NCI-H1417 (cell line): ENCODE measurements at regions not wholly inside any gene's neighbourhood (a gene's known extent, or its start where the extent isn't known, plus 50 kb on each side); places are given as distances from the start of the nearest gene placed in this dataset.
A peak's percentile ranks its signal among the peaks of the same experiment; 100 is the strongest.

Experiments used
- DNase-seq, 3 experiments: peaks; one replicate each; lab custom pipeline; 2025; lab: John Stamatoyannopoulos, UW

- no peak for DNase-seq
These were observed 2775.0 kb downstream of the PCDH9 start for GRCh38 chr13:64455124-64455523.

DNA sequence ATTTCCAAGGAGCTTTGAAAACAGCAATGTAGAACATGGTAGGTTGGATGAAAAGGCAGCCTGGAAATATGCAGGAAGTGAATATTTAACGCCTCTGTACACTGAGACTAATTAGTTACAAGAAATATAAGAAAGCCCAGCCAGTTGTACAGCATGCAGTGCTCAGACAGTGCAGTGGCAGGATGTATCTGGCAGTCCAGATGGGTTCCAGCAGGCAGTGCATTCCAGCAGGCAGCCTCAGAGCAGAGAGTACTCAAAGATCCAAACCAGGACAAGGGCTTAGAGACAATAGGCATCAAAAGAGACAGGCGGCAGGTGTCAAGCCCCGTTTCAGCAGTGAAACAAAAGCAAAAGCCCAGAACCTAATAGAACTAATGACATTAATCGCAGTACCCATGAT, 2776.3 kb downstream of the PCDH9 start:
- DNase-seq = peak in 1 of 3 experiments; percentile 28

- no peak for DNase-seq
These were observed 2783.8 kb downstream of the PCDH9 start for GRCh38 chr13:64446372-64446771.

DNA sequence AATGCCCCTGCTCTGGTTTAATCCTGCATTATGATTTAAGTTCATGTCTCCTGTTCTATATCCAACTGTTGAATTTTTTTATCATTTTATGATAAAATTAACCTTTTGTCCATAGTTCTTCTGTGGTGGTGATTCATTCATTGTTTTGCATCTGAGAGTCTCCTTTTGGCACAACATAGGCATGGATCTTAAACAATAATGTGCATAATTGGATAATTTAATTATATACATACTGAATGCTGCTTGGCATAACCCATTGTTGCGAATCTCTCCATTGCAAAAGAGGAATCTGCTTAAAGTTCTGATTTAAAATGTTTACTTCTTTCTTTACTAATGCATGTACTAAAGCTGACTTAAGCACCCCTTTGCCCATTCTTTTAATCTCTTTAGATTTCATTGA, 2788.4 kb downstream of the PCDH9 start:
- no peak for DNase-seq

GRCh38 chr13:64438084-64438483, 2792.1 kb downstream of the PCDH9 start:
- DNase-seq = no peak

DNA sequence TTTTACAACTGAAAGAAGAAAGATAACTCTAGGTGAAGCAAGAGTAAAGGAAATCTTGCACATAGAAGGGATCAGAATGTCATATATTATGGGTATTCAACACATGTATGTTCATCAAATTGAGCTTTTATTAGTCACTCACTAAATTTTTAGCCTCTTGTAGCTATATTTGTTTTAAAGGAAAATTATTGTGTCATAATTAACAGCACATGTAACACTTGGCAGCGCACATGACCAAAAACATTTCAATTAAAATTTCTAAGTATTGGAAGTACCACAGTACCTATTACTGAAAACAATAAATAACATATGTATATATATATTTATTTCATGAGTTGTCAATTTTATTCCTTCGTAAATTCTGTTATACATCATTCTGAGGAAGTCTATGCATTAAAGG, 2800.4 kb downstream of the PCDH9 start:
- no peak for DNase-seq

DNA sequence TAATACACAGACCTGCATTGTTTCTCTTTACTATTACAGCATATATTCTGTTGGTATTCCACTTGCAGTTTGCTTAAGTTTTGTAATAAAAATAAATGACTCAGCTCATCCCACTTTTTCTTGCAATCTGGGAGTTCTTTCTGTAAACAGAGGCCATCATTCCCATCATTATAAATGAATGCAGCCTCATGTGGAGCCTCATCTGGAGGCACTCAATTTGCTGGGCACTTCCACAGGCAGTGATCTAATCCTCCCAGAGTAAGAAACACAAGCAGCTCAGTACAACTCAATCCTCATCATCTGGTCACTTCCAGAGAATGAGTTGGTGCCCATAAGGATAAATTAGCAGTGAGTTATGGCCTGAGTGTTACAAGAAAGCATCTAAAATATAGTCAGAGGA, 2801.9 kb downstream of the PCDH9 start:
- DNase-seq = no peak

- DNase-seq = no peak
These were observed 2806.7 kb downstream of the PCDH9 start for GRCh38 chr13:64423467-64423866.

DNA sequence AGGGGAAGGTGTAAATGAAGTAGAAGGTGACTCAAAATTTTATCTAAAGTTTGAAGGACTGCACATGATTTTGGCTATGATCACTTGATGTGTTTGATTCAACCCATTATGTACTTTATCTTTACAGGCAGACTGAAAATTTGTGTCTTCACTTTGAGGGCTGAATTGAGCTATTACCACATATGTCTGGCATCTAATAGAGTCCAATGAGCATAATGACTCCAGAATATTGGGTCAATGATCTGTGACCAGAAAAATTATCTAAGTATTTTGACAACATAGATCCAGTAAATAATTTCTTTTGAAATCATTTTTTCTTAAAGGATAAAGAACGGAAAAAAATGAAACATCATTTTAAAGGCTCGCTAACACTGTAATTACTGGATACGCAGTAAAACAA, 2810.0 kb downstream of the PCDH9 start:
- peak in 2 of 3 experiments; percentile 53 to 88 for DNase-seq

GRCh38 chr13:64417581-64417980, 2812.6 kb downstream of the PCDH9 start:
- no peak for DNase-seq

- no peak for DNase-seq
These were observed 2815.8 kb downstream of the PCDH9 start for GRCh38 chr13:64414381-64414780.

DNA sequence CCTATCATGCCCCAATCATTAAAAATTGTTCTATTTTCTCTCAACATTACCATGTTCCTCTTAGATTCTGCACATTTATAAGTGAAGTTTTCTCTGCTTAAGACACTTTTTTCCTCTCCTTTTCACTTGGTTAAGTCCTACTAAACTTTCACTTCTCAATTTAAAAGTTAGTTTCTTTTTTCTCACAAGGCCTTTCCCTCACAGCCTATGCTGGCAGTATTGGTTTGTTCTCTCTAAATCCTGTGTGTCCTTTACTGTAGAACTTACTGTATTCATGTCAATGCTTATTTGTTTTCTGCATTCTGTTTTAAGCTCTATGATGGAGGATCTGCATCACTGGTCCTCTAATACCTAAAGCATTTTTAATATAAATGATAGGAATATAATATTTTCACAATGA, 2816.6 kb downstream of the PCDH9 start:
- DNase-seq = no peak

- DNase-seq = no peak
These were observed 2819.7 kb downstream of the PCDH9 start for GRCh38 chr13:64410276-64411053.

GRCh38 chr13:64397701-64398100, 2832.4 kb downstream of the PCDH9 start:
- DNase-seq = no peak

DNA sequence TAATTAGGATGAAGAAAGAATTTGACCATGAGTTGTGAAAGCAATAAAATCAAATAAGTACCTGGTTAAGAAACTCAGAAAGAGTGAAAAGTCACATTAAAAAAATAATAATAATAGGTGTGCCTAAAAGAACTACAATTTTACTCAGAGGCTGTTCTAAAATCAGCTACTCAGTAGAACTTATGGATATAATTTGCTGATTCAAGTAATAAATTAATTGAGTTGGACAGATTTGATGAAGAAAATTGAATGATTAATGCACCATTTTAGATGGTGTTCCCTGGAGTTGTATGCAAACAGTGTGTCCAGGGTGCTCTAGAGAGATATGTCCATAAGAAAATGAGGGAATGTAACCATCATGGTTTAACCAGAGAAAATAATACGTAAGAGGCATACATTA, 2852.5 kb downstream of the PCDH9 start:
- DNase-seq = no peak

- DNase-seq = no peak
These were observed 2858.7 kb downstream of the PCDH9 start for GRCh38 chr13:64371461-64371860.

- no peak for DNase-seq
These were observed 2859.1 kb downstream of the PCDH9 start for GRCh38 chr13:64371045-64371444.

- DNase-seq = no peak
These were observed 2861.0 kb downstream of the PCDH9 start for GRCh38 chr13:64369121-64369520.

DNA sequence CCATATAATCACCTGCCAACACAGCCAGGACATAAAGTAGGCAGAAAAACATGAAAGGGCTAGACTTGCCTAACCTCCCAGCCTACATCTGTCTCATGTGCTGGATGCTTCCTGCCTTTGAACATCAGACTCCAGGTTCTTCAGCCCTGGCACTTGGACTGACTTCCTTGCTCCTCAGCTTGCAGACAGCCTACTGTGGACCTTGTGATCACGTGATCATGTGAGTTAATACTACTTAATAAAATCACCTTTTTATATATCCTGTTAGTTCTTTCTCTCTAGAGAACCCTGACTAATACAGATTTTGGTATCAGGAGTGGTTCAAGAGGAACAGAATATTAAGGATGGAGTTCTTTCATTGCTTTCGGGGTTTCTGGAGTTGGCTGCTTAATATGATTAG, 2867.6 kb downstream of the PCDH9 start:
- DNase-seq = no peak

- no peak for DNase-seq
These were observed 2882.5 kb downstream of the PCDH9 start for GRCh38 chr13:64347664-64348063.

DNA sequence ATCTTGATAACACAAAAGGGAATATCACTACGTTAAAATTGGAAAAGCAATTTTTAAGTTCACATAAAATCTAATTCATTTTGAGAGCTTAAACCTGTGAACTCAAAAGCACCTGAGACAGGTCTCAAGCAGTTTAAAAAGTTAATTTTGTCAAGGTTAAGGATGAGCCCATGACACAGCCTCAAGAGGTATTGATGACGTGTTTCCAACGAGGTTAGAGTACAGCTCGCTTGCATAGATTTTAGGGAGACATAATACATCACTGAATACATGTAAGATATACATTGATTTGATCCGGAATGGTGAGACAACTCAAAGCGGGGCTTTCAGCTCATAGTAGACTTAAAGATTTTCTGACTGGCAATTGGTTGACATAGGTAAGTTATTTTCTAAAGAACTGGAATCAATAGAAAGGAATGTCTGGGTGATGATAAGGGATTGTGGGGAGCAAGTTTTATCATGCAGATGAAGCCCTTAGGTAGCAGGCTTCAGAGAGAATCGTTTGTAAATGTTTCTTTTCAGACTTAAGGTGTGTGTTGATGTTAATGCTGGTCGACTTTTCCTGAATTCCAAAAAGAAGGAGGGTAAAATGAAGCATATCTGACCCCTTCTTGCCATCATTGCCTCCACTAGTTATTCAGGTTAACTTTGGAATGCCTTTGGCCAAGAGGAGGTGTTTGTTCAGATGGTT, 2890.6 kb downstream of the PCDH9 start:
- DNase-seq = no peak

- no peak for DNase-seq
These were observed 2891.5 kb downstream of the PCDH9 start for GRCh38 chr13:64338671-64339070.

- no peak for DNase-seq
These were observed 2896.2 kb downstream of the PCDH9 start for GRCh38 chr13:64333888-64334287.

GRCh38 chr13:64332048-64332447, 2898.1 kb downstream of the PCDH9 start:
- peak; percentile 22 to 85 (median 57) for DNase-seq
